ENCODE measurements at regions not wholly inside any gene's neighbourhood (a gene's known extent, or its start where the extent isn't known, plus 50 kb on each side); places are given as distances from the start of the nearest gene placed in this dataset.

GRCh38 chr3:147038481-147038880 is 367.9 kb downstream of the ZIC4 start:
- no peak overlapping the region for H3K9ac ChIP-seq (ENCODE audit: low read length)
- peaks cover 11% of the 10 kb centered on the region for H3K9me3 ChIP-seq (ENCODE audit: control insufficient read depth, insufficient read depth, low read depth, low read length)
- no peak overlapping the region for H3K4me3 ChIP-seq (ENCODE audit: low read depth, low read length)
- H3K36me3 ChIP-seq (ENCODE audit: control insufficient read depth, insufficient read depth, low read length): no peaks in the 10 kb centered on the region
- H3K27me3 ChIP-seq (ENCODE audit: control insufficient read depth, insufficient read depth, low read length): no peaks in the 10 kb centered on the region
- no peak overlapping the region for H3K27ac ChIP-seq (ENCODE audit: low read depth, low read length)
- no peaks in the 10 kb centered on the region for H3K4me1 ChIP-seq (ENCODE audit: control insufficient read depth, insufficient read depth, low read length)

GRCh38 chr3:147034359-147034758 is 372.0 kb downstream of the ZIC4 start:
- no peak overlapping the region for H3K4me3 ChIP-seq (ENCODE audit: low read depth, low read length)
- H3K9ac ChIP-seq (ENCODE audit: low read length): no peak overlapping the region
- H3K4me1 ChIP-seq (ENCODE audit: control insufficient read depth, insufficient read depth, low read length): no peaks in the 10 kb centered on the region
- H3K36me3 ChIP-seq (ENCODE audit: control insufficient read depth, insufficient read depth, low read length): no peaks in the 10 kb centered on the region
- peaks cover 13% of the 10 kb centered on the region for H3K9me3 ChIP-seq (ENCODE audit: control insufficient read depth, insufficient read depth, low read depth, low read length)
- no peak overlapping the region for H3K27ac ChIP-seq (ENCODE audit: low read depth, low read length)
- no peaks in the 10 kb centered on the region for H3K27me3 ChIP-seq (ENCODE audit: control insufficient read depth, insufficient read depth, low read length)

- Histone ChIP-seq H3K4me1 (ENCODE audit: control insufficient read depth, insufficient read depth, low read length) (no peaks in the 10 kb centered on the region), H3K36me3 (ENCODE audit: control insufficient read depth, insufficient read depth, low read length) (no peaks in the 10 kb centered on the region), H3K27ac (ENCODE audit: low read depth, low read length) (no peak overlapping the region), H3K4me3 (ENCODE audit: low read depth, low read length) (no peak overlapping the region), H3K27me3 (ENCODE audit: control insufficient read depth, insufficient read depth, low read length) (no peaks in the 10 kb centered on the region), H3K9ac (ENCODE audit: low read length) (no peak overlapping the region), H3K9me3 (ENCODE audit: control insufficient read depth, insufficient read depth, low read depth, low read length) (peaks cover 13% of the 10 kb centered on the region)
Measured at GRCh38 chr3:147030274-147030673, 376.1 kb downstream of the ZIC4 start.

GRCh38 chr3:147015334-147015733 is 391.0 kb downstream of the ZIC4 start:
- H3K36me3 ChIP-seq (ENCODE audit: control insufficient read depth, insufficient read depth, low read length): no peaks in the 10 kb centered on the region
- H3K9me3 ChIP-seq (ENCODE audit: control insufficient read depth, insufficient read depth, low read depth, low read length): no peaks in the 10 kb centered on the region

GRCh38 chr3:147008886-147009285 is 397.5 kb downstream of the ZIC4 start:
- no peak overlapping the region for H3K4me3 ChIP-seq (ENCODE audit: low read depth, low read length)
- no peak overlapping the region for H3K9ac ChIP-seq (ENCODE audit: low read length)
- no peak overlapping the region for H3K27ac ChIP-seq (ENCODE audit: low read depth, low read length)
- H3K27me3 ChIP-seq (ENCODE audit: control insufficient read depth, insufficient read depth, low read length): no peaks in the 10 kb centered on the region
- no peaks in the 10 kb centered on the region for H3K9me3 ChIP-seq (ENCODE audit: control insufficient read depth, insufficient read depth, low read depth, low read length)
- no peaks in the 10 kb centered on the region for H3K36me3 ChIP-seq (ENCODE audit: control insufficient read depth, insufficient read depth, low read length)
- no peaks in the 10 kb centered on the region for H3K4me1 ChIP-seq (ENCODE audit: control insufficient read depth, insufficient read depth, low read length)

More at GRCh38 chr3:147015334-147015733, 391.0 kb downstream of the ZIC4 start:
- Histone ChIP-seq H3K4me3 (ENCODE audit: low read depth, low read length) (no peak overlapping the region), H3K9ac (ENCODE audit: low read length) (no peak overlapping the region), H3K27me3 (ENCODE audit: control insufficient read depth, insufficient read depth, low read length) (no peaks in the 10 kb centered on the region), H3K27ac (ENCODE audit: low read depth, low read length) (no peak overlapping the region), H3K4me1 (ENCODE audit: control insufficient read depth, insufficient read depth, low read length) (peaks cover 5% of the 10 kb centered on the region; the same call in 1 of the 2 replicates)

- H3K27ac ChIP-seq (ENCODE audit: low read depth, low read length): no peak overlapping the region
Measured at GRCh38 chr3:147008458-147008857, 397.9 kb downstream of the ZIC4 start.

GRCh38 chr3:147007736-147008245 is 398.6 kb downstream of the ZIC4 start:
- H3K4me3 ChIP-seq (ENCODE audit: low read depth, low read length): no peak overlapping the region
- no peaks in the 10 kb centered on the region for H3K36me3 ChIP-seq (ENCODE audit: control insufficient read depth, insufficient read depth, low read length)
- no peaks in the 10 kb centered on the region for H3K27me3 ChIP-seq (ENCODE audit: control insufficient read depth, insufficient read depth, low read length)
- H3K4me1 ChIP-seq (ENCODE audit: control insufficient read depth, insufficient read depth, low read length): no peaks in the 10 kb centered on the region
- H3K9ac ChIP-seq (ENCODE audit: low read length): no peak overlapping the region
- H3K27ac ChIP-seq (ENCODE audit: low read depth, low read length): no peak overlapping the region
- H3K9me3 ChIP-seq (ENCODE audit: control insufficient read depth, insufficient read depth, low read depth, low read length): no peaks in the 10 kb centered on the region

More at GRCh38 chr3:147008458-147008857, 397.9 kb downstream of the ZIC4 start:
- no peaks in the 10 kb centered on the region for H3K27me3 ChIP-seq (ENCODE audit: control insufficient read depth, insufficient read depth, low read length)
- no peaks in the 10 kb centered on the region for H3K4me1 ChIP-seq (ENCODE audit: control insufficient read depth, insufficient read depth, low read length)
- no peak overlapping the region for H3K9ac ChIP-seq (ENCODE audit: low read length)
- no peaks in the 10 kb centered on the region for H3K36me3 ChIP-seq (ENCODE audit: control insufficient read depth, insufficient read depth, low read length)
- no peaks in the 10 kb centered on the region for H3K9me3 ChIP-seq (ENCODE audit: control insufficient read depth, insufficient read depth, low read depth, low read length)
- no peak overlapping the region for H3K4me3 ChIP-seq (ENCODE audit: low read depth, low read length)

- Histone ChIP-seq H3K27ac (ENCODE audit: low read depth, low read length) (no peak overlapping the region), H3K36me3 (ENCODE audit: control insufficient read depth, insufficient read depth, low read length) (no peaks in the 10 kb centered on the region), H3K4me3 (ENCODE audit: low read depth, low read length) (no peak overlapping the region), H3K9ac (ENCODE audit: low read length) (no peak overlapping the region), H3K27me3 (ENCODE audit: control insufficient read depth, insufficient read depth, low read length) (no peaks in the 10 kb centered on the region), H3K4me1 (ENCODE audit: control insufficient read depth, insufficient read depth, low read length) (no peaks in the 10 kb centered on the region), H3K9me3 (ENCODE audit: control insufficient read depth, insufficient read depth, low read depth, low read length) (no peaks in the 10 kb centered on the region)
Measured at GRCh38 chr3:147002721-147003120, 397.6 kb upstream of the PLSCR5 start.

GRCh38 chr3:147000274-147000673 is 395.1 kb upstream of the PLSCR5 start:
- Histone ChIP-seq H3K9me3 (ENCODE audit: control insufficient read depth, insufficient read depth, low read depth, low read length) (no peaks in the 10 kb centered on the region), H3K27ac (ENCODE audit: low read depth, low read length) (no peak overlapping the region), H3K4me3 (ENCODE audit: low read depth, low read length) (no peak overlapping the region), H3K27me3 (ENCODE audit: control insufficient read depth, insufficient read depth, low read length) (no peaks in the 10 kb centered on the region), H3K4me1 (ENCODE audit: control insufficient read depth, insufficient read depth, low read length) (no peaks in the 10 kb centered on the region), H3K36me3 (ENCODE audit: control insufficient read depth, insufficient read depth, low read length) (no peaks in the 10 kb centered on the region), H3K9ac (ENCODE audit: low read length) (no peak overlapping the region)

GRCh38 chr3:146991907-146992306 is 386.8 kb upstream of the PLSCR5 start:
- H3K27me3 ChIP-seq (ENCODE audit: control insufficient read depth, insufficient read depth, low read length): no peaks in the 10 kb centered on the region
- no peaks in the 10 kb centered on the region for H3K9me3 ChIP-seq (ENCODE audit: control insufficient read depth, insufficient read depth, low read depth, low read length)
- H3K4me3 ChIP-seq (ENCODE audit: low read depth, low read length): no peak overlapping the region
- H3K9ac ChIP-seq (ENCODE audit: low read length): no peak overlapping the region
- no peak overlapping the region for H3K27ac ChIP-seq (ENCODE audit: low read depth, low read length)
- H3K36me3 ChIP-seq (ENCODE audit: control insufficient read depth, insufficient read depth, low read length): no peaks in the 10 kb centered on the region
- H3K4me1 ChIP-seq (ENCODE audit: control insufficient read depth, insufficient read depth, low read length): no peaks in the 10 kb centered on the region

- Histone ChIP-seq H3K4me3 (ENCODE audit: low read depth, low read length) (no peak overlapping the region), H3K36me3 (ENCODE audit: control insufficient read depth, insufficient read depth, low read length) (no peaks in the 10 kb centered on the region), H3K4me1 (ENCODE audit: control insufficient read depth, insufficient read depth, low read length) (no peaks in the 10 kb centered on the region), H3K27ac (ENCODE audit: low read depth, low read length) (no peak overlapping the region), H3K27me3 (ENCODE audit: control insufficient read depth, insufficient read depth, low read length) (no peaks in the 10 kb centered on the region), H3K9me3 (ENCODE audit: control insufficient read depth, insufficient read depth, low read depth, low read length) (no peaks in the 10 kb centered on the region), H3K9ac (ENCODE audit: low read length) (no peak overlapping the region)
Measured at GRCh38 chr3:146975476-146975875, 370.3 kb upstream of the PLSCR5 start.

- H3K27ac ChIP-seq (ENCODE audit: low read depth, low read length): no peak overlapping the region
- H3K4me1 ChIP-seq (ENCODE audit: control insufficient read depth, insufficient read depth, low read length): no peaks in the 10 kb centered on the region
- H3K9me3 ChIP-seq (ENCODE audit: control insufficient read depth, insufficient read depth, low read depth, low read length): no peaks in the 10 kb centered on the region
- H3K4me3 ChIP-seq (ENCODE audit: low read depth, low read length): no peak overlapping the region
- H3K9ac ChIP-seq (ENCODE audit: low read length): no peak overlapping the region
- no peaks in the 10 kb centered on the region for H3K36me3 ChIP-seq (ENCODE audit: control insufficient read depth, insufficient read depth, low read length)
- H3K27me3 ChIP-seq (ENCODE audit: control insufficient read depth, insufficient read depth, low read length): no peaks in the 10 kb centered on the region
Measured at GRCh38 chr3:146975032-146975431, 369.9 kb upstream of the PLSCR5 start.
